ENCODE measurements at regions not wholly inside any gene's neighbourhood (a gene's known extent, or its start where the extent isn't known, plus 50 kb on each side); places are given as distances from the start of the nearest gene placed in this dataset.

- DNase-seq, result no peak
Measured at GRCh38 chr2:100192300-100192699, 49.9 kb upstream of the AFF3 start.

Data from NCI-H187 treated with DMSO at 0.1 percent for 48 hours (cell line).